ENCODE measurements at regions not wholly inside any gene's neighbourhood (a gene's known extent, or its start where the extent isn't known, plus 50 kb on each side); places are given as distances from the start of the nearest gene placed in this dataset.

GRCh38 chr5:82760856-82761255 lies 316.3 kb downstream of the TMEM167A start:
- TF ChIP-seq POLR2AphosphoS5 (IDR thresholded peaks at IDR 0.05; ENCODE audit: low read depth, low read length) (no peak), ZFX (IDR thresholded peaks at IDR 0.05) (no peak)
- TF ChIP-seq, protein P1, sequence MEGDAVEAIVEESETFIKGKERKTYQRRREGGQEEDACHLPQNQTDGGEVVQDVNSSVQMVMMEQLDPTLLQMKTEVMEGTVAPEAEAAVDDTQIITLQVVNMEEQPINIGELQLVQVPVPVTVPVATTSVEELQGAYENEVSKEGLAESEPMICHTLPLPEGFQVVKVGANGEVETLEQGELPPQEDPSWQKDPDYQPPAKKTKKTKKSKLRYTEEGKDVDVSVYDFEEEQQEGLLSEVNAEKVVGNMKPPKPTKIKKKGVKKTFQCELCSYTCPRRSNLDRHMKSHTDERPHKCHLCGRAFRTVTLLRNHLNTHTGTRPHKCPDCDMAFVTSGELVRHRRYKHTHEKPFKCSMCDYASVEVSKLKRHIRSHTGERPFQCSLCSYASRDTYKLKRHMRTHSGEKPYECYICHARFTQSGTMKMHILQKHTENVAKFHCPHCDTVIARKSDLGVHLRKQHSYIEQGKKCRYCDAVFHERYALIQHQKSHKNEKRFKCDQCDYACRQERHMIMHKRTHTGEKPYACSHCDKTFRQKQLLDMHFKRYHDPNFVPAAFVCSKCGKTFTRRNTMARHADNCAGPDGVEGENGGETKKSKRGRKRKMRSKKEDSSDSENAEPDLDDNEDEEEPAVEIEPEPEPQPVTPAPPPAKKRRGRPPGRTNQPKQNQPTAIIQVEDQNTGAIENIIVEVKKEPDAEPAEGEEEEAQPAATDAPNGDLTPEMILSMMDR (IDR thresholded peaks at IDR 0.05 in 2 of 3, conservative IDR thresholded peaks at IDR 0.05 in 1 of 3; ENCODE audit: borderline replicate concordance in 1 of 3, insufficient read depth in 1 of 3, low read depth in 2 of 3, low read length in 2 of 3): no peak
